WTC11 (cell line): ENCODE measurements at regions not wholly inside any gene's neighbourhood (a gene's known extent, or its start where the extent isn't known, plus 50 kb on each side); places are given as distances from the start of the nearest gene placed in this dataset.

Experiments
- ATAC-seq: fragments of 200-7000 bp; cut with Tn5 transposase; 2 replicates; pipeline ENCODE4 v1.10.0; 2021; ENCODE audit warnings: mild to moderate bottlenecking, moderate library complexity
- CTCF ChIA-PET: fragments of 300-600 bp; sonication (Branson Sonifier 250); formaldehyde crosslinking; loops from one replicate; lab custom pipeline; 2021; ENCODE audit warnings: antibody characterized with exemption; lab: Charles Lee
- POLR2A ChIA-PET: fragments of 350-600 bp; sonication (Branson Sonifier 250); formaldehyde crosslinking; loops from one replicate; lab custom pipeline; 2021; ENCODE audit warnings: antibody characterized with exemption; lab: Charles Lee
- DNase-seq: peaks from one replicate; pipeline ENCODE4 v3.0.0; 2021; ENCODE audit warnings: low spot score
- H3K27ac Mint-ChIP-seq: 2 replicates; pipeline ENCODE4 v1.8.0; 2021; ENCODE audit warnings: mixed read lengths
- H3K27me3 Mint-ChIP-seq: 2 replicates; pipeline ENCODE4 v1.8.0; 2021; ENCODE audit warnings: low read depth, mild to moderate bottlenecking, moderate library complexity, mixed read lengths
- H3K36me3 Mint-ChIP-seq: 2 replicates; pipeline ENCODE4 v1.8.0; 2021; ENCODE audit warnings: mixed read lengths
- H3K4me1 Mint-ChIP-seq: 2 replicates; pipeline ENCODE4 v1.8.0; 2022; ENCODE audit warnings: mixed read lengths
- H3K4me3 Mint-ChIP-seq: 2 replicates; pipeline ENCODE4 v1.8.0; 2021; ENCODE audit warnings: mild to moderate bottlenecking, moderate library complexity, mixed read lengths
- H3K9me3 Mint-ChIP-seq: 2 replicates; pipeline ENCODE4 v1.8.0; 2021; ENCODE audit warnings: mixed read lengths
- CREB1 ChIP-seq: sonication (generic); formaldehyde crosslinking; IDR thresholded peaks from 2 replicates; pipeline ENCODE4 v1.8.0; 2023; ENCODE audit warnings: mild to moderate bottlenecking, missing genetic modification reagents
- CREM ChIP-seq: sonication (generic); formaldehyde crosslinking; IDR thresholded peaks from 2 replicates; pipeline ENCODE4 v1.8.1; 2022; ENCODE audit warnings: mild to moderate bottlenecking, missing genetic modification reagents, moderate library complexity
- EMX1 ChIP-seq: fragments of 250-450 bp; sonication (Bioruptor Pico); IDR thresholded peaks from 2 replicates; pipeline ENCODE4 v1.8.0; 2021; ENCODE audit warnings: mild to moderate bottlenecking
- ESRRA ChIP-seq: sonication (generic); formaldehyde crosslinking; IDR thresholded peaks from 2 replicates; pipeline ENCODE4 v1.8.1; 2022; ENCODE audit warnings: mild to moderate bottlenecking, missing genetic modification reagents, borderline replicate concordance
- FOXK1 ChIP-seq: sonication (generic); formaldehyde crosslinking; IDR thresholded peaks from 2 replicates; pipeline ENCODE4 v1.8.0; 2022; ENCODE audit warnings: mild to moderate bottlenecking, moderate library complexity, missing genetic modification reagents
- GABPB1 ChIP-seq: sonication (generic); formaldehyde crosslinking; IDR thresholded peaks from 2 replicates; pipeline ENCODE4 v1.8.1; 2023; ENCODE audit warnings: mild to moderate bottlenecking, missing genetic modification reagents
- GTF2I ChIP-seq: fragments of 250-450 bp; sonication (Bioruptor Pico); conservative IDR thresholded peaks from 2 replicates; pipeline ENCODE4 v1.4.0; 2021; ENCODE audit warnings: mild to moderate bottlenecking
- IRF2 ChIP-seq: sonication (generic); formaldehyde crosslinking; IDR thresholded peaks from 2 replicates; pipeline ENCODE4 v1.8.0; 2022; ENCODE audit warnings: low read depth, missing genetic modification reagents, borderline replicate concordance
- JAZF1 ChIP-seq: fragments of 250-450 bp; sonication (Bioruptor Pico); IDR thresholded peaks from 2 replicates; pipeline ENCODE4 v1.9.0; 2021; ENCODE audit warnings: moderate library complexity, mild to moderate bottlenecking, inconsistent platforms
- JUN ChIP-seq: sonication (generic); formaldehyde crosslinking; IDR thresholded peaks from 2 replicates; pipeline ENCODE4 v1.8.0; 2023; ENCODE audit warnings: mild to moderate bottlenecking, missing genetic modification reagents
- MYBL2 ChIP-seq: sonication (generic); formaldehyde crosslinking; IDR thresholded peaks from 2 replicates; pipeline ENCODE4 v1.8.1; 2023; ENCODE audit warnings: mild to moderate bottlenecking, moderate library complexity, missing genetic modification reagents
- NFATC4 ChIP-seq: fragments of 250-450 bp; sonication (Bioruptor Pico); IDR thresholded peaks from 2 replicates; pipeline ENCODE4 v1.9.0; 2021; ENCODE audit warnings: mild to moderate bottlenecking
- NFE2L1 ChIP-seq: sonication (generic); formaldehyde crosslinking; IDR thresholded peaks from 2 replicates; pipeline ENCODE4 v1.8.1; 2023; ENCODE audit warnings: missing genetic modification reagents
- OVOL2 ChIP-seq: fragments of 250-450 bp; sonication (Bioruptor Pico); IDR thresholded peaks from 2 replicates; pipeline ENCODE4 v1.9.0; 2021; ENCODE audit warnings: mild to moderate bottlenecking, borderline replicate concordance
- SMAD3 ChIP-seq: sonication (generic); formaldehyde crosslinking; IDR thresholded peaks from 2 replicates; pipeline ENCODE4 v1.8.0; 2022; ENCODE audit warnings: missing genetic modification reagents, mild to moderate bottlenecking, borderline replicate concordance
- SP1 ChIP-seq: sonication (generic); formaldehyde crosslinking; conservative IDR thresholded peaks from 2 replicates; pipeline ENCODE4 v1.8.1; 2022; ENCODE audit warnings: missing genetic modification reagents
- TEAD4 ChIP-seq: sonication (generic); formaldehyde crosslinking; IDR thresholded peaks from 2 replicates; pipeline ENCODE4 v1.8.0; 2022; ENCODE audit warnings: mild to moderate bottlenecking, missing genetic modification reagents
- ZNF121 ChIP-seq: sonication (generic); formaldehyde crosslinking; IDR thresholded peaks from 2 replicates; pipeline ENCODE4 v1.8.0; 2023; ENCODE audit warnings: missing genetic modification reagents
- ZNF138 ChIP-seq: sonication (generic); formaldehyde crosslinking; conservative IDR thresholded peaks from 2 replicates; pipeline ENCODE4 v1.8.1; 2022; ENCODE audit warnings: mild to moderate bottlenecking, moderate library complexity, missing genetic modification reagents
- ZNF671 ChIP-seq: fragments of 250-450 bp; sonication (Bioruptor Pico); IDR thresholded peaks from 2 replicates; pipeline ENCODE4 v1.8.0; 2021; ENCODE audit warnings: mild to moderate bottlenecking
- TF ChIP-seq, protein P1 (sequence below): fragments of 250-450 bp; sonication (Bioruptor Pico); IDR thresholded peaks from 2 replicates; pipeline ENCODE4 v1.9.0; 2021; ENCODE audit warnings: moderate library complexity, mild to moderate bottlenecking, inconsistent platforms, borderline replicate concordance
- TF ChIP-seq, protein P2 (sequence below): sonication (generic); formaldehyde crosslinking; IDR thresholded peaks from 2 replicates; pipeline ENCODE4 v1.8.1; 2023; ENCODE audit warnings: mild to moderate bottlenecking, missing genetic modification reagents, moderate library complexity
- TF ChIP-seq, protein P3 (sequence below): sonication (generic); formaldehyde crosslinking; IDR thresholded peaks from 2 replicates; pipeline ENCODE4 v1.8.1; 2022; ENCODE audit warnings: mild to moderate bottlenecking, moderate library complexity, missing genetic modification reagents
- TF ChIP-seq, protein P4 (sequence below): sonication (generic); formaldehyde crosslinking; conservative IDR thresholded peaks from 2 replicates; pipeline ENCODE4 v1.8.1; 2022; ENCODE audit warnings: mild to moderate bottlenecking, missing genetic modification reagents
- TF ChIP-seq, protein P5 (sequence below): sonication (generic); formaldehyde crosslinking; IDR thresholded peaks from 2 replicates; pipeline ENCODE4 v1.8.1; 2023; ENCODE audit warnings: mild to moderate bottlenecking, moderate library complexity, missing genetic modification reagents

DNA sequence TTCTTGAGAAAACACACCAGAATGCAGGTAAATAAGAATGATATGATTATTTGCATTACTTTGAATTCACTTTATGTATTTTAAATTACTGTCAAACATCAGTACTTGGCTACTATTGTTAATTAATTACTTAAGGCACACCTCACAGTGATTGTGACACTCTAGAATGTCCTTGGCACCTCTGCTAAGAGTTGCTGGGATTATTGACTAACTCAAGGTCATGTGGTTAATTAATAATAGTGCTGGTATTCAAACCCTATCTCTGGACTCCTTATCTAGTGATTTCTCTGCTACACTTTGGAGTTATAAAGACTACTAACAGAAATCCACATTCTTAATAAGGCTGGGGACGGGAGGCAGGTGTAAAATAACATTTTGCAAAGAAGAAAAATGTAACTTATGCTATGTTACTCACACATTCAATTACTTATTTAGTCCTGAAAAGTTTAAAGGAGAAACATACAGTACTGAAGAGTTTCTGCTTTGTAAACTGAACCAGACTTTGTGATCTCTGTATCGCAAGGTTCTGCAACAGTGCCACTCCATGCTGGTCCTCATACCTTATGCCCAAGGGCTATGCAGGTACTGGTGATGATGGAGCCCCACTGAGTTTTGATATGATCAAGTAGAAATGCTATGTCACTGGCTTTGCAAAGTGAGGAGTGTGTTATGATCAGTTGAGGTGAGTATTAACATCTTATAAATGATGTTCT, 242.7 kb downstream of the MID1IP1 start:
- Mint-ChIP-seq H3K27me3 (no peaks in the 10 kb centered on the region), H3K4me3 (no peak overlapping the region), H3K27ac (no peak overlapping the region), H3K9me3 (peaks cover 4% of the 10 kb centered on the region; the same call in 1 of the 2 replicates), H3K4me1 (no peaks in the 10 kb centered on the region), H3K36me3 (no peaks in the 10 kb centered on the region)
- CTCF ChIA-PET = no interaction called here
- ATAC-seq = no peak
- POLR2A ChIA-PET = no interaction called here
- DNase-seq = no peak
- no peak for TF ChIP-seq ZNF121 (CRISPR knock-in tag)
- TF ChIP-seq JAZF1 (CRISPR knock-in tag) = no peak
- TF ChIP-seq IRF2 (CRISPR knock-in tag) = no peak
- TF ChIP-seq, protein P1, sequence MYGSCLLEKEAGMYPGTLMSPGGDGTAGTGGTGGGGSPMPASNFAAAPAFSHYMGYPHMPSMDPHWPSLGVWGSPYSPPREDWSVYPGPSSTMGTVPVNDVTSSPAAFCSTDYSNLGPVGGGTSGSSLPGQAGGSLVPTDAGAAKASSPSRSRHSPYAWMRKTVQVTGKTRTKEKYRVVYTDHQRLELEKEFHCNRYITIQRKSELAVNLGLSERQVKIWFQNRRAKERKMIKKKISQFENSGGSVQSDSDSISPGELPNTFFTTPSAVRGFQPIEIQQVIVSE (CRISPR knock-in tag) = no peak
- TF ChIP-seq CREM = no peak
- TF ChIP-seq ESRRA (CRISPR knock-in tag) = no peak
- TF ChIP-seq, protein P2, sequence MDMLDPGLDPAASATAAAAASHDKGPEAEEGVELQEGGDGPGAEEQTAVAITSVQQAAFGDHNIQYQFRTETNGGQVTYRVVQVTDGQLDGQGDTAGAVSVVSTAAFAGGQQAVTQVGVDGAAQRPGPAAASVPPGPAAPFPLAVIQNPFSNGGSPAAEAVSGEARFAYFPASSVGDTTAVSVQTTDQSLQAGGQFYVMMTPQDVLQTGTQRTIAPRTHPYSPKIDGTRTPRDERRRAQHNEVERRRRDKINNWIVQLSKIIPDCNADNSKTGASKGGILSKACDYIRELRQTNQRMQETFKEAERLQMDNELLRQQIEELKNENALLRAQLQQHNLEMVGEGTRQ = no peak
- TF ChIP-seq, protein P3, sequence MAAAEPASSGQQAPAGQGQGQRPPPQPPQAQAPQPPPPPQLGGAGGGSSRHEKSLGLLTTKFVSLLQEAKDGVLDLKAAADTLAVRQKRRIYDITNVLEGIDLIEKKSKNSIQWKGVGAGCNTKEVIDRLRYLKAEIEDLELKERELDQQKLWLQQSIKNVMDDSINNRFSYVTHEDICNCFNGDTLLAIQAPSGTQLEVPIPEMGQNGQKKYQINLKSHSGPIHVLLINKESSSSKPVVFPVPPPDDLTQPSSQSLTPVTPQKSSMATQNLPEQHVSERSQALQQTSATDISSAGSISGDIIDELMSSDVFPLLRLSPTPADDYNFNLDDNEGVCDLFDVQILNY (CRISPR knock-in tag) = no peak
- TF ChIP-seq CREB1 (CRISPR knock-in tag) = no peak
- no peak for TF ChIP-seq TEAD4 (CRISPR knock-in tag)
- TF ChIP-seq NFATC4 = no peak
- TF ChIP-seq SMAD3 (CRISPR knock-in tag) = no peak
- TF ChIP-seq OVOL2 (CRISPR knock-in tag) = no peak

DNA sequence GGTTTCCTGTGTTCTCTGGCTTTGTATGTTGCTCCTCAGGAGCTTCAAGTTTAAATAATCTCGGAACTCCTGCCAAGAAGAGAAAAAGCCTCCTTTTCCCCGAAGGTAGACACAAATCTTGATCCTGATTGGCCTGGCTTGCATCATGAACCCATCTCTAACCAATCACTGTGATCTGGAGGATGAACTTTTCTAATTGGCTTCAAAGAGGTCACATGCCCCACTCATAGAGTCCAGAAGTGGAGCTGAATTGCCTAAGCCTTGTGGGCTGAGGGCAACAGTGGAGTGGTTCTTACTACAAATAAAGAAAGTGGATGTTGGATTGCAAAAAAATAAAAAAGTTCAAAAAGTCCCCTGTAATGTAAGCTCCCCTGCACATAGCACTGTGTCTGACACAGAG, 245.9 kb downstream of the MID1IP1 start:
- Mint-ChIP-seq H3K36me3 (no peaks in the 10 kb centered on the region), H3K4me1 (peaks cover 3% of the 10 kb centered on the region), H3K27me3 (no peaks in the 10 kb centered on the region), H3K4me3 (no peak overlapping the region), H3K27ac (no peak overlapping the region), H3K9me3 (peaks cover 4% of the 10 kb centered on the region; the same call in 1 of the 2 replicates)
- TF ChIP-seq JUN (CRISPR knock-in tag) (no peak), SMAD3 (CRISPR knock-in tag) (no peak), FOXK1 (CRISPR knock-in tag) (no peak), JAZF1 (CRISPR knock-in tag) (no peak), NFE2L1 (CRISPR knock-in tag) (no peak), ESRRA (CRISPR knock-in tag) (no peak), GTF2I (CRISPR knock-in tag) (no peak), OVOL2 (CRISPR knock-in tag) (no peak), SP1 (CRISPR knock-in tag) (no peak), EMX1 (CRISPR knock-in tag) (no peak), ZNF138 (CRISPR knock-in tag) (no peak), MYBL2 (CRISPR knock-in tag) (no peak), CREM (no peak), ZNF671 (CRISPR knock-in tag) (no peak), GABPB1 (CRISPR knock-in tag) (no peak)
- TF ChIP-seq, protein P4, sequence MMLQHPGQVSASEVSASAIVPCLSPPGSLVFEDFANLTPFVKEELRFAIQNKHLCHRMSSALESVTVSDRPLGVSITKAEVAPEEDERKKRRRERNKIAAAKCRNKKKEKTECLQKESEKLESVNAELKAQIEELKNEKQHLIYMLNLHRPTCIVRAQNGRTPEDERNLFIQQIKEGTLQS = no peak
- TF ChIP-seq, protein P5, sequence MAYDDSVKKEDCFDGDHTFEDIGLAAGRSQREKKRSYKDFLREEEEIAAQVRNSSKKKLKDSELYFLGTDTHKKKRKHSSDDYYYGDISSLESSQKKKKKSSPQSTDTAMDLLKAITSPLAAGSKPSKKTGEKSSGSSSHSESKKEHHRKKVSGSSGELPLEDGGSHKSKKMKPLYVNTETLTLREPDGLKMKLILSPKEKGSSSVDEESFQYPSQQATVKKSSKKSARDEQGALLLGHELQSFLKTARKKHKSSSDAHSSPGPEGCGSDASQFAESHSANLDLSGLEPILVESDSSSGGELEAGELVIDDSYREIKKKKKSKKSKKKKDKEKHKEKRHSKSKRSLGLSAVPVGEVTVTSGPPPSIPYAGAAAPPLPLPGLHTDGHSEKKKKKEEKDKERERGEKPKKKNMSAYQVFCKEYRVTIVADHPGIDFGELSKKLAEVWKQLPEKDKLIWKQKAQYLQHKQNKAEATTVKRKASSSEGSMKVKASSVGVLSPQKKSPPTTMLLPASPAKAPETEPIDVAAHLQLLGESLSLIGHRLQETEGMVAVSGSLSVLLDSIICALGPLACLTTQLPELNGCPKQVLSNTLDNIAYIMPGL (CRISPR knock-in tag) = no peak
- TF ChIP-seq, protein P3 (CRISPR knock-in tag) = no peak
- ChIA-PET POLR2A (no interaction called here), CTCF (no interaction called here)
- DNase-seq (no peak), ATAC-seq (no peak)
